NCI-H2081 (cell line): ENCODE measurements at regions not wholly inside any gene's neighbourhood (a gene's known extent, or its start where the extent isn't known, plus 50 kb on each side); places are given as distances from the start of the nearest gene placed in this dataset.
A peak's percentile ranks its signal among the peaks of the same experiment; 100 is the strongest.
"Not testable (repeated sequence)": the region's sequence is repeated elsewhere in the genome, so short reads cannot be mapped to it uniquely, and the experiment has no call there.

Experiments used
- DNase-seq, 2 experiments: peaks; one replicate each; lab custom pipeline; 2025; lab: John Stamatoyannopoulos, UW

GRCh38 chr16:6726621-6727020, 606.0 kb upstream of the RBFOX1 start:
- DNase-seq = no peak

DNA sequence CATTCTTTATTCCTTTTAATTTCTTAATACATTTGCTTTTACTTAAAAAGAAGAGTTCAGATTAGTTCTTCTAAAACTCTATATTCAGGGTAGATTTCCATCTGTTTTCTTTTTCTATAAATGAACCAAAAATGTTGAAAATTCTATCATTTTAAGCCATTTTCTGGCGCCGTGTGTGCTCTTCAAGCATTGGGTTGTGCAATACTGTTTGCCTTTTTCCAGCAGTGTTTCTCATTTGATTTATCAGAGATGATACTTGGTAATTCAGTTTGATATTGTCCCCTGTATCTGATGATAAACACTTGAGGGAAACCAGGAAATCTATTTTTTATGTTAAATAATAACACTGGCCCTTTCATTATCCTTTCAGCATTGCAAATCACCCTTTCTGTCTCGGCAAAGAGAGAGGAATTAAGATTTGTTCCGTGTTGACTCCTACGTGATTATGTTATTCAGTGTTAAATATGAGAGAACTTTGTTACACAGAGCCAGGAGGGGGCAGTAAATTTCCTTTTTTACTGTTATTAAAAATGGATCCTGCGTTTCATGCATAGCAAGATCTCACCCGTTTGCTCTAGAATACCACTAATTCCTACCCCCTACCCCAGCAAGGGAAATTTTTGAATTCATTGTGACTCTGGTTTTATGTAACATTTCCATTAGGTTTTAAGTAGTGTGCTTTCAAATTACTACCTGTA, 606.9 kb upstream of the RBFOX1 start:
- no peak for DNase-seq

DNA sequence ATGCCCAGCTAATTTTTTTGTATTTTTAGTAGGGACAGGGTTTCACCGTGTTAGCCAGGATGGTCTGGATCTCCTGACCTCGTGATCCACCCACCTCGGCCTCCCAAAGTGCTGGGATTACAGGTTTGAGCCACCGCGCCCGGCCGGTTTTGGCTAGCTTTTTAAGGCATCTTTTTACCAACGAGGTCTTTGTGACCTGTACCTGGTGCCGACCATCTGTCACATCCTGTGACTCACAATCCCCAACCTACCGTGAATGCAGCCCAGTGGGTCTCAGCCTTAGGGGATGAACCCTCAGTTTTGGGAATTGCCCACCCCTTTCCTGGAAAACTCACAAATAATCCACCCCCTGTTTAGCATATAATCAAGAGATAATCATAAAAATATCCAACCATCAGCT, 607.4 kb upstream of the RBFOX1 start:
- not testable (repeated sequence) for DNase-seq

GRCh38 chr16:6722786-6723185, 609.9 kb upstream of the RBFOX1 start:
- DNase-seq = no peak

GRCh38 chr16:6714510-6714909, 618.1 kb upstream of the RBFOX1 start:
- DNase-seq = no peak

- DNase-seq = no peak
Observed at GRCh38 chr16:6709736-6710135, 622.9 kb upstream of the RBFOX1 start.

DNA sequence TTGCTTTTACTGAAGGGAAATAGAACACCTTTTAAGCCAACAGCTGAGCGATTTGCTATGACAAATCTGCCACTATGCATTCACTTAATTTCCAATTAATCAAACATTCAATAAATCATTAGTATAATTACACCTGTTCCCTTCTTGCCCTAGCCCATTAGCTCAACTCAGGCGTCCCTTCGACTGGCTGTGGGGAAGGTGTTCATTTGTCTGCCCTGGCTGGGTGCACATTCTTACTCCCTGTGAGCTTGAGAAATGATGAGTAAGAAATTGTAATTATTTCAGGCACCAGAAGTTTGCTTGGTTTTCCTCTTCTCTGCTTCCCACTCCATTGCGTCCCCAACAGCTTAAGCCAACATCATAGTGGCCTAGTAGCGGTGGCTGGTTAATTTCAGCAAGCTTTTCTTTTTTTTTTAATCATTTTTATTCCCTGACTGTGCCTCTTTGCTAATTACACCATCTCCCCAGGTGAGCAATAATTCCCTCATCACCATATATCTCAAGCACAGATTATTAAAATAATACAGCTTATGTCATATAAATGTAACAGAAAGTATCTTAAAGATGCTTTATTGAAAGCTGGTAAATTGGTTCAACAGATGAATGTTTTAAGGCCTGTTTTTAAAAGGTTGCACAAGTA, 623.9 kb upstream of the RBFOX1 start:
- DNase-seq = no peak

- DNase-seq = no peak
Observed at GRCh38 chr16:6704306-6704930, 628.2 kb upstream of the RBFOX1 start.

GRCh38 chr16:6701096-6701495, 631.5 kb upstream of the RBFOX1 start:
- no peak for DNase-seq

DNA sequence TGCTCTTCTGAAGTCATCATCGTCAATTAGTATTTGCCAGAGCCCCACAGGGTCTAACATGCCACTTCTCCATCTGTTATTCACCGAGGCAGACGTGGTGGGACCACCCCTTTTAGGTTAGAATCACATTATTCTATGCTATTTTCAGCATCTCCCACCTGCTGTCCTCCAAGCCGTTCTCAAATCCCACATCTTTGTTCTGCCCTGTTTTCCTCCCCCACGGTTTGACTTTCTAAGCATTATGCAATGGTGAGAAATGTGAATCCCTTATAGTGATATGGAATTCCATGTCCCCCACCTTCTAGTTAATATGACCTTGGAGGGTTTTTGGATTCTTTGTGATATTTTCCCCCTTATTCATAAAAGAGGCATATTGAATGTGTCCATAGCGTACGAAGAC, 634.1 kb upstream of the RBFOX1 start:
- DNase-seq = no peak

GRCh38 chr16:6695666-6696065, 637.0 kb upstream of the RBFOX1 start:
- no peak for DNase-seq

DNA sequence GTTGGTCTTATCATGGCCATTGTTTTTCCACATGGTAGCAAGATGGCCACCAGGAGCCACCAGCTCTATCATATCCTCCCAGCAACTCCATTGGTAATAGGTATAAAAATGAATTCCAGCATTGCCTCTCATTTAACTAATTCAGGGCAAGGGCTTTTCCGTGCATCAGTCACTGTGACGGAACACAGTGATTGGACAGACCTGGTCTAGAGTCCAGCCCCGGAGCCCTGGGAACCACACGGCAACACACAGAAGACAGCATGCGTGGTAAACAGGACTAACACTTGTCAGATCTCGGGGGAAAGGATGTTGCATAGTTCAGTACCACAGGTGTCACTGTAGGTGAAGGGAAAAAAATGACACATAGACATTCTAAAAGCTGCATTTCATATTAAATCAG, 638.0 kb upstream of the RBFOX1 start:
- DNase-seq = no peak

GRCh38 chr16:6693418-6693817, 639.2 kb upstream of the RBFOX1 start:
- not testable (repeated sequence) for DNase-seq

GRCh38 chr16:6692874-6693273, 639.8 kb upstream of the RBFOX1 start:
- DNase-seq = no peak

DNA sequence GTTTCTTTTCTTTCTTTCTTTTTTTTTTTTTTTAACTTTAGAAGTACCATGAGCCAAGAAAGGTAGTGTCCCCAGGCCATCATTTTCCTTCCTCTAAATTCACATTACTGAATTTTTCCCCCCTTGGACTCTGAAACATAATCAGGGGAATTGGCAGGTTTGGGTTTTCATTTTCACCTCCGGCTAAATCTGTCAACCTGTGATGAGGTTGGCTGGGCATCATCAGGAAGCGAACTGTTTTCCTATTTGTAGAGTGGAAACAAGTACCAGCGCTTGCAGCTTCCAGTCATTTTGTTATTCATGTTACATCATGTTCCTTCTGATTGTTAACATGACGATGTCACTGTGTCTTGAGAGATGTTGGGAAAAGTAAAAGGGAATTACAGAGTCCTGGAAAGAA, 641.9 kb upstream of the RBFOX1 start:
- DNase-seq = no peak

DNA sequence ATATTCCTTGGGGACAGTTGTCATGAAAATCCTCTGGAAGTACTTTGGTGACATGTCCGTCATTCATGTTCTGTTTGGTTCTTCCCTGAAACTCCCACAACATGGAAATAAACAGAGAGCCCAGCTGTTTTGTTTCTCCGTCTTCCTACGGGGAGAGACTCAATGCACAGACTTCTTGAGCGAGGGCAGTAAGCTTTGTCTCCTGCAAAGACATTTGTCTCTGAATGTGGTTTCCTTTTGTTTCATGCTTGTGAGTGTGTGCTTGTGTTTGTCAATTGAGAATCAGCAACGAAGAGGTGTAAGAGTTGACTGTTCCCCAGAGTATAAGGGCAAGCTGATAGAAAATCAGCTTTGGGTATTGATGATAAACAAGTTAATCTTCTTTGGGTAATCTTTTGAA, 643.0 kb upstream of the RBFOX1 start:
- no peak for DNase-seq

- no peak for DNase-seq
Observed at GRCh38 chr16:6687593-6687992, 645.1 kb upstream of the RBFOX1 start.

GRCh38 chr16:6684076-6684673, 648.5 kb upstream of the RBFOX1 start:
- DNase-seq = peak; percentile 6 to 12

DNA sequence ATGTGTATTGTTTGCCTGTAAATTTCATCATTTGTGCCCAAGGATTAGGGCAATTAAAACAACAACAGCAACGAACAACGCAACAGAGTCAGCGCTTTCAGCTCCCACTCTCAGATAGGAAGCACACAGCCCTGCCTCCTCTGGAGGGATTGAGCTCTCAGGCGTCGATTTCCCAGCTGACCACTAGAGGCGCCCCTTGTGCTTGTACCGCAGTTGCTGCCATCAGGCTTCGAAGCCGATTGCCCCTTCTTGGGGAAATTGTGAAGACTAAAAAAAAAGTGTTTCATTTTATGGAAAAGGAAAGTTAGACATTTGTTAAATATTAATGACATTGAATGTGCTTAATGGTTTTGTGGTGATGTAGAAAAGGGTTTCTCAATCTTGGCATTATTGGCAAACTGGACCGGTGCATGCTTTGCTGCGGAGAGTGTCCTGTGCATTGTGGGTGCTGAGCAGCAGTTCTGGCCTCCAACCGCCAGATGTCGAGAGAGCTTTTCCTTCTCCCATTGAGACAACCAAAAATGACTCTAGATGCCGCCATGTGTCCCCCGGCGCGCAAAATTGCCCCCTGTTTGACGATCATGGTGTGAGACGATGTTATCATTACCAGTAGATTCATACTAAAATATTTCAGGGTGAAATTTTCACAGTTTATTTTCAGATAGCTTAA, 650.4 kb upstream of the RBFOX1 start:
- DNase-seq = peak in 1 of 2 experiments; percentile 6

DNA sequence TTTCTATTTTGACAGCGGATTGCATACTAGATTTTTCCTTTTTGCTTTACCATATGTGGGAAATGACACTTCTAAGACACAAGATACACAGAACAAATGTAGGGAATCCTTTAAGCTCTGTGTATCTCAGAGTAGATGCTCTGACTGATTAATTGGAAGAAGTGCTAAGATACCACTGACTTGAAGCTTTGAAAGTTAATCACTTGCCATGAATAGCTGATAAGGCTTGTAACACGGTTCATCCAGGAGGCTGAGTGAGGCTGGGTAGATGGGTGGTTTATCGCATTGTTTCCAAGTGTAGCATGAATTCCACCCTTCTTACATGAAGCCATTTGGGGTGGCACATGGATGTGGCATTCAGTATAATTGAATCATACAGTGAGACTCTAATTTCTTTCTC, 654.1 kb upstream of the RBFOX1 start:
- DNase-seq = no peak

- no peak for DNase-seq
Observed at GRCh38 chr16:6674071-6674470, 658.6 kb upstream of the RBFOX1 start.

- no peak for DNase-seq
Observed at GRCh38 chr16:6672507-6672906, 660.1 kb upstream of the RBFOX1 start.

- DNase-seq = no peak
Observed at GRCh38 chr16:6667393-6667792, 665.3 kb upstream of the RBFOX1 start.
